GM10266 (cell line): ENCODE measurements at regions not wholly inside any gene's neighbourhood (a gene's known extent, or its start where the extent isn't known, plus 50 kb on each side); places are given as distances from the start of the nearest gene placed in this dataset.

ENCODE experiments used
- DNase-seq: peaks from one replicate; pipeline ENCODE4 v3.0.0; 2012; ENCODE audit errors: extremely low spot score
- TF ChIP-seq, protein P1 (sequence below): IDR thresholded peaks from 2 replicates; pipeline ENCODE4 v1.5.1; 2012; ENCODE audit warnings: mild to moderate bottlenecking, low read depth; ENCODE audit not compliant: control insufficient read depth, insufficient read depth; ENCODE audit errors: missing control alignments

DNA sequence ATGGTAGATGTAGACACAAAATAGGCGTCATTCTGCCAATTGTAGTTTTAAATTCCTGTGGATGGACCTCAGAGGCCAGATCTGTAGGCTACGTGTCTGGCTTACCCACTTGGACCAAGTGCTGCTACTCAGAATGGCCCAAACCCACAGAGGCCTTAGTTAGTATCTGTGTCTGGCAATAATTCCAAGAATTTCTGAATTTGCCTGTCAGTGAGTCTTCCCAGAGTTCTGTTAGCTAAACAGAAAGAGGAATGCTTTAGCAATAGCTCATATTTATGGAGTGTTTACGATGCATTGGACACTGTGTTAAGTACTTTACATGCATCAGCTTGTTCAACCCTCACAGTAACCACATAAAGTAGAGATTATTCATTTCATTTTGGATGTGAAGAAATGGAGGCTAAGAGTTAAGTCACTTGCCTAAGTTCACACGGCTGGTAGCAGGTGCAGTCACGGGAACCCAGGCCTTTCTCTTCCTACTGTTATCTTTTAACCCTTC, 231.8 kb downstream of the PTEN start:
- no peak for DNase-seq
- TF ChIP-seq, protein P1, sequence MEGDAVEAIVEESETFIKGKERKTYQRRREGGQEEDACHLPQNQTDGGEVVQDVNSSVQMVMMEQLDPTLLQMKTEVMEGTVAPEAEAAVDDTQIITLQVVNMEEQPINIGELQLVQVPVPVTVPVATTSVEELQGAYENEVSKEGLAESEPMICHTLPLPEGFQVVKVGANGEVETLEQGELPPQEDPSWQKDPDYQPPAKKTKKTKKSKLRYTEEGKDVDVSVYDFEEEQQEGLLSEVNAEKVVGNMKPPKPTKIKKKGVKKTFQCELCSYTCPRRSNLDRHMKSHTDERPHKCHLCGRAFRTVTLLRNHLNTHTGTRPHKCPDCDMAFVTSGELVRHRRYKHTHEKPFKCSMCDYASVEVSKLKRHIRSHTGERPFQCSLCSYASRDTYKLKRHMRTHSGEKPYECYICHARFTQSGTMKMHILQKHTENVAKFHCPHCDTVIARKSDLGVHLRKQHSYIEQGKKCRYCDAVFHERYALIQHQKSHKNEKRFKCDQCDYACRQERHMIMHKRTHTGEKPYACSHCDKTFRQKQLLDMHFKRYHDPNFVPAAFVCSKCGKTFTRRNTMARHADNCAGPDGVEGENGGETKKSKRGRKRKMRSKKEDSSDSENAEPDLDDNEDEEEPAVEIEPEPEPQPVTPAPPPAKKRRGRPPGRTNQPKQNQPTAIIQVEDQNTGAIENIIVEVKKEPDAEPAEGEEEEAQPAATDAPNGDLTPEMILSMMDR: no peak

DNA sequence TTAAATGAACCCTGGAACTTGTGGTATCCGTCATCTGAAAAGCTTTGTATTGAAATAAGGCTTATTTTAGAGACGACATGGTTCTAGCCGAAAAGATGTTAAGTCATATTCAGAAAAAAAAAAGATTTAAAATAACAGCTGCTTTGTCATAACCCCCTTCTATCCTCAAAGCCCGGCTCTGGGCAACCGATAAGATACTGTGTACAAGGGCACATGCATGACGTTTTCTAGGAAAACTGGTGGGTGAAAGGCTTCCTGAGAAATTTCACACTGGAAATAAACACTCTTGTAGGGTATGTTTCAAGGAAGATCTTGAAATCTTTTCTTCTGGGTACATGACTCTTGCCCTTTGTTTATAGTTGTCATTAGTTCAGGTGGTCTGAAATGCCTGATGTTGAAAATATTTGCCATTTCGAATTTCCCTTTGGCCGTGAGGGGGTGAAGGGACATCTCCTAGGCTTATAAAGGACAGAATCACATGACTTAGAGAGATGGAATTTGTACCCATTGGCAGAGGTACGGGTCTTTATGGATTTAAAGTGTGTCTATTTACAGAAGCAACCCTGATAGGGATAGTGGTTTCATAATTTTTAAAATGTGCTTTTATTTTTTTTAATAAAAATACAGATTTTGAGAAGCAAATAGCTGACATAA, 232.5 kb downstream of the PTEN start:
- DNase-seq: no peak
- TF ChIP-seq, protein P1: no peak

DNA sequence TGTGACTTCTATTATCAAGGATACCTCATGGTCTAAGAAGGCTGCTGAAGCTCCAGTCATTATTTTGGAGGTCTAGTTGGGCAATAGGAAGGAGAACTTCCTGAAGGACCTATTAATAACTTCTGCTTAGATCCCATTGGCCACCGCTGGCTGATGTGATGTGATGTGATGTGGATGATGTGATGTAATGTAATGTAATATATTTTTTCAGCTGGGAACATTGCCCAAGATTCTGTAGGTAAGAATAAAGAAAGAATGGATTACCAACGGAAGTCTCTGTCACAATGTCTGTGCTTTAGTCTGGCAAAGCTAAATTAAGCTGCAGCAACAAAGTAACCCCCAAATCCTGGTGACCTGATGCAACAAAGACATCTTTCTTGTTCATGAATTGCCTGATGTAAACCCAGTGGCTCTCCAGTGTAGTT, 233.7 kb downstream of the PTEN start:
- TF ChIP-seq, protein P1: no peak
- no peak for DNase-seq

DNA sequence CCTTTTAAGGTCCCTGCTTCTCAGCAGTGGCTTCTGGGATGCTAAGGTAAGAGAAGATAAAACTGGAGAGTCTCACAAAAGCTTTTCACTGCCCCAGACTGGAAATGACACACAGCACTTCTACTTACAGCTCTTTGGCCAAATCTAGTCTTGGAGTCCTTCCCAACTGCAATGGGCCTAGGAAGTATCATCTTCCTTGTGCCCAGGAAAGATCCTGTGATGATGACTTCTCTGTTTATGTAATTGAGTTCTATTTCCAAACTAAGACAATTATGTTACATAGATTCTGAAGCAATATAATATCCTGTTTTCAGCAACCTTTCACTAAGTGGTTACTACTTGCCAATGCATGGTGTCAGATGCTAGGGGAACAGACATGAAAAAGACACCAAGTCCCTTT, 234.1 kb downstream of the PTEN start:
- no peak for DNase-seq
- TF ChIP-seq, protein P1: no peak

DNA sequence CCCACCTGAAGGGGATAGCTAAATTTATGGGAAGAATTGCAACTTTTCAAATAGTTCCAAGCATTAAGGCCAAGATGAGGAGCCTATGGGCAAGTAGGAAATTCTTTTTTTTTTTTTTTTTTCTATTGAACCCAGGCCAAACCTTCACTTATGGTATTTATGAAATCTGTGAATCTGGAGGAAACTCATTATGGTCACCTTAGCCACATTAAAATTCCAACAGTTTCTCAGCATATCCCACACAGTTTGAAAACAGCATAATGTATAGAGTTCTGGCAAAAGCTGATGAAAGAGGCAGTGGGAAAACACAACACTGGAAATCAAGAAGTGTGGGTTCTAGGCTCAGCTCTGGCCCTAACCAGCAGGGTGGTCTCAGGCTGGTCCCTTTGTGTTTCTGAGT, 236.9 kb downstream of the PTEN start:
- TF ChIP-seq, protein P1: no peak
- no peak for DNase-seq

DNA sequence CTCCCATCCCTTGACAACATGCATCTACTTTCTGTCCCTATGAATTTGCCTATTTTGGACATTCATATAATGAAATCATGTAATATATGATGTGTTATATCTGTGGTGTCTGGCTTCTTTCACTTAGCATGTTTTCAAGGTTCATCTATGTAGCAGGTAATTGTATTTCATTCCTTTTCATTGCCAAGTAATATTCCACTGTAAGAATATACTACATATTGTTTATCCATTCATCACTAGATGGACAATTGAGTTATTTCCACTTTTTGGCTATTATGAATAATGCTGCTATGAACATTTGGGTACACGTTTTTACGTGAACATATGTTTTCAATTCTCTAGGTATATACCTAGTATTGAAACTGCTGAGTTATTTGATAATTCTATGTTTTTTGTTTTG, 238.2 kb downstream of the PTEN start:
- DNase-seq: no peak
- TF ChIP-seq, protein P1: no peak

DNA sequence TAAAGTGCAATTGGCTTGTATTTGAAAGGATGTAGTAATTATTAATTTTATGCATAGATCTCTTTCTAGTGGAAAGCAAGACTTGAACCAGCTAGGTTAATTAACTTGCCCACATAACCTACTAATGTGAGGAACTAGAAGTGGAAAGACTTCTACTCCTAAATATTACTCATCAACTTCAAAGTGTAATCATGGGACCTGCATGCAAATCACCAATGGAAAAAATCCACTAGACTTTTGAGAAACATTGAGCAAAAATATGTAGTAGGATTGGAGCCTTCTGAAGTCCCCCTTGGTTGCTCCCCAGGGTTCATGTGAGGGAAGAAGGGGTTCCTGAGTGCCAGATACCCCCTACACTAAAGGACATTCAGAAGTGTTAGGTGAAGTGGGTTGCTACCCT, 240.2 kb downstream of the PTEN start:
- no peak for DNase-seq
- TF ChIP-seq, protein P1: no peak
